ENCODE measurements at regions not wholly inside any gene's neighbourhood (a gene's known extent, or its start where the extent isn't known, plus 50 kb on each side); places are given as distances from the start of the nearest gene placed in this dataset.

DNA sequence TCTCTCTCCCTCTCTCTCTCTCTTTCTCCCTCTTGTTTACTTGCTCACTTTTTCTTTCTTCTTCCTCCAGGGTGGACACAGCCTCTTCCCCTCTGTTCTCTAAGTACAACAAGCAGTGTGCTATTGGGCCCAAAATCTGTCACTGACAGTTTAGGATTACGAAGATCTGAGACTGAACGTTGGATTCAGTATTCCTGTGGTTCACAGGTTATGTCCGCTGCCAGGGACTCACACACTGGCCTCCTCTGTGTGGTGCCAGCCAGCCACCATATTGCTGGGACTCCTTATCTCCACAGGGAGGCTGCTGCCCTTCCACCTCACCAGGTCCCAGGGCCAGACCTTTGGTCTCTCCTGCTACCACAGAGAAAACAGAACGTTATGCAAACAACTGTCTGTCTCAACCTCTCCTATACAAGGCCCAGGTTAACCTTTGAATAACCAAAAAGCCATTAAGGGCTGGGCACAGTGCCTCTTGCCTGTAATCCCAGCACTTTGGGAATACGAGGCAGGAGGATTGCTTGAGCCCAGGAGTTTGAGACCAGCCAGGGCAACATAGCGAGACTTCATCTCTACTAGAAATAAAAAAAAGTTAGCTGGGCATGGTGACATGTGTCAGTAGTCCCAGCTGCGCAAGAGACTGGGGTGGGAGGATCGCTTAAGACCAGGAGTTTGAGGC, 171.9 kb upstream of the RAB4A start:
- DNase-seq: no peak

DNA sequence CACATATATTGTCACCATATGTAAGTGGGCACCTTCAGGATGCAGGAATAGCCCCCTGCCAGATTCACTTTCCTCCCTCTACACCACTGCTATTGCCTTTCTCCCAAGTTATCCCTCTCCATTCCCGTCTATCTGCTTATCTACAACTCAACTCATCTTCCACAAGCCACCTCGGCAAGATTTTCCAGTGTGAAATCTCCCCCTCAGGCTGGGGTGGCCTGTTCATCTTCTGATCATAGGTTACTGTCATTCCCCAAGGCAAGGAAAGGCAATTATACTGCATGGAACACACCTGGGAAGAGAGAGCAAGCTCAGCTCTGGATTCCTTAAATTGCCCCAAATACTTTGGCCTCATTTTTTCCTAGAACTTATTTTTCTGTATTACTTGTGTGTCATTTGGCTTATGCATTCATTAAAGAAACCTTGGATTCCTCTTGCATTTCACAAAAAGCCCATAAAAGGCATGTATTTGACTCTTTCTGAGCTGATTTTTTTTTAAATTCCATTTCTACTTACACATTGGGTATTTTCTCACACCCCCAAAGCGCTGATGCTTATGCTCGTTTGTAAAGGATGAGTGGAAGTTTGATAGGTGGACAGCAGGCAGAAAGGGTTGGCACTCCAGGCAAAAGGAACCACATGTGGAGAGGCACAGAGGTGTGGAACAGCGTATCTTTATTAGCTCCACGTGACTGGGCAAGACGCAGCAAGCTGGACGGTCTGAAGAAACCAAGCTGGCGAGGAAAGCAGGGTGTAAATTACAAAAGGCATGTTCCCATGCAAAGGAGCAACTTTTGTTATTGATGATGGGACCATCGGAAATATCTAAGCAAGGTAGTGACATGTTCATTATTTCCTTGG, 169.7 kb upstream of the RAB4A start:
- no peak for DNase-seq

DNA sequence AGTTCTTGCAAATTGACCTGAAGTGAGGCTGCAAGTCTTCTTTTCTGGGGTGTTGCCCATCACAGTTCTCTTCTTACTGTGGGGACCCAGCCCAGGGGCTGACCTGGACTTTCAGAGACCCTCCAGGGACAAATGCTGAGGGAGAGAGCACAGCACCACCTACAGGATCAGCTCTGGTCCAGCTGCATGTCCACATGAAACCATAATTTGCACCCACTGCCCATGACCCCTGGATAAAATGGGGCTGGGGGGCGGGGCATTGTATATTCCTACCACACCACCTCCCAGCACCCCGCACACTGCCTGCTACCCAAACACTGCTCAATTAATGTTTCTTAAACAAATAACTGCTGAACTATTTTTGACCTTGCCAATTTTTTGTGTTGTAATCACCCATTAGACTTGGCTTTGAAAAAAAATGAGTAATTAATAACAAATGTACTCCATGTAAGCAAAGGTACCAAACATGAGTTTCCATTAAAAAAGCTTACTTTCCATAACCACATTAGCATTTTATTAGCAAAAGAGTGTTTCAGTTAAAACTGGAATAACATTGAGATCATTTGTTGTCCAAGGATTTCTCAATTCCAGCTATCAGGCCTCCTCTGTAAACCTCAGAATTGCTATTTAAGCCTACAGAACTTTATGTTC, 168.0 kb upstream of the RAB4A start:
- no peak for DNase-seq

- DNase-seq: no peak
Observed at GRCh38 chr1:229104654-229105053, 166.3 kb upstream of the RAB4A start.

DNA sequence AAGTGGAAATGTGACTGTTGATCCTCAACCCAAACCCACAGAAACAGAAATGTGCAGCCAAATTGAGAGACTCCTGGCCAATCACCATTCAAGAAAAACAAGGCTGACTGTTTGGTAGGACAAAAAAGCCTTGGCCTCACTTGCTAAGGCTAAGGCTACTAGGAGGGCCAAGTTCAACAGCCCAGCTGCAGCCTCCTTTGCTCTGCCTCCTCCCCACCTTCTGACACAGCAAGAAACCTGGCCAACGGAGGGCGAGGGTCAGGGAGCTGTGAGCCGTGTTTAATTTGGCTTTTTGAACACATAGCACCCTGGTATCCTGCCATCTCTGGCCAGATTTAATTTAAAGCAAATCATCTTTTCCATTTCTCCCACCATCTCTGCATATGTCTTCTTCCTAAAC, 165.8 kb upstream of the RAB4A start:
- no peak for DNase-seq

DNA sequence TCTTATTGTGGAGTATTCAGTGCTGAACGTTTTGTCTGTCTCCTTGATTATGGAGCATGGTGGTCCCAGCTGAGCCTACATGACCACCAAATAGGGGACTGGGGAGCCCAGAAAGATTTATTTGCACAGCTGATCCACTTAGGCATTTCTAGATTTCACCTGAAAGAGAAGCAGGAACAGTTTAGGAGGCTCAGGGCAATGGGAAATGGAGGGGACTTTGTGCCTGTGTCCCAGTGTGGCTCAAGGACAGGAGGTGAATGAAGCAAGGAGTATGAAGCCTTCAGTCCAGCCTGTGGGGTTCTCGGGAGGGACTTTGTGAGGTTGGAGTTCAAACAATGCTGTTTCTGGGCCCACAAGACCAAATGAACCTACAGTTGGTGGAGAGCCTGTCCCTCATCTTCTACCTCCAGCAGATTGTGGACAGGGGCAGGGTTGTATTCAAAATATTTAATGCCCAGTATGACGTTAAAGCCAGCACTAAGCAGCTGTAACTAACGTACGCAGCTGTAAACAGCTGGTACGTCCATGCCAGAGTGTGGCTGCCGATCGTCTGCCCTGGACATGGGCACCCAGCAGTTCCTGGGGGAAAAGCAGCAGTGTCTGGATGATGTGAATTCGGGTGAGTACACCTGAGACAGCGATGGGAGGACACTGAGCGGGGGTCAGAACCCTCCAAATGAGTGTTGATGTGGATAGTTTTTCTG, 164.9 kb upstream of the RAB4A start:
- DNase-seq: no peak

- DNase-seq: no peak
Observed at GRCh38 chr1:229106526-229107125, 164.3 kb upstream of the RAB4A start.

- no peak for DNase-seq
Observed at GRCh38 chr1:229107304-229107815, 163.6 kb upstream of the RAB4A start.

- DNase-seq: no peak
Observed at GRCh38 chr1:229107972-229108371, 162.9 kb upstream of the RAB4A start.

GRCh38 chr1:229108598-229109201, 162.2 kb upstream of the RAB4A start:
- no peak for DNase-seq

GRCh38 chr1:229109320-229109761, 161.6 kb upstream of the RAB4A start:
- no peak for DNase-seq

- DNase-seq: no peak
Observed at GRCh38 chr1:229110986-229111385, 159.9 kb upstream of the RAB4A start.

DNA sequence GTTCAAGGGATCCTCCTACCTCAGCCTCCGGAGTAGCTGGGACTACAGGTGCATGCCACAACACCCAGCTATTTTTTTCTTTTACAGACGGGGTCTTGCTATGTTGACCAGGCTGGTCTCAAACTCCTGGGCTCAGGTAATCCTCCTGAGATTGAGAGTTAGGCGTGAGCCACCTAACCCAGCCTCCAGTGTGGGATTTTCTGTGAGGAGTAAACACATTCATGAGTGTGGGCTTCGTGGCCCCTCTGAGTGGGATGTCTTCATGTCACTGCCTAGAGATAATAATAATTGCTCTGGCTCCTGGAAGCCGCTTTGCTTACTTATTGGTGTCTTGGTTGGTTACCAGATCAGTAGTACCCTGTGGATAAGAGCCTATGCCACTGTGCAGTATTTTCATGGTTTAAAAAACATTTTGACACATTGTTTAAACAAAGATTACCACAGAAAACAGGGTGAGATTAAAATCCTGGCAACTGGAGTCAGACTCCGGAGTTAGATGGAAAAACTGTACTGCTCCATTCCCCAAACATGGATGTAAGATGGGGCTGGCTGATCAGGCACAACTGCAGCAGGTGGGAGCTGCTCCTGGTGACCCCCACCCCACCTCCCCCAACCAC, 159.1 kb upstream of the RAB4A start:
- DNase-seq: peak; percentile 31

GRCh38 chr1:229112832-229113548, 157.9 kb upstream of the RAB4A start:
- DNase-seq: no peak

GRCh38 chr1:229114315-229114714, 156.6 kb upstream of the RAB4A start:
- no peak for DNase-seq

DNA sequence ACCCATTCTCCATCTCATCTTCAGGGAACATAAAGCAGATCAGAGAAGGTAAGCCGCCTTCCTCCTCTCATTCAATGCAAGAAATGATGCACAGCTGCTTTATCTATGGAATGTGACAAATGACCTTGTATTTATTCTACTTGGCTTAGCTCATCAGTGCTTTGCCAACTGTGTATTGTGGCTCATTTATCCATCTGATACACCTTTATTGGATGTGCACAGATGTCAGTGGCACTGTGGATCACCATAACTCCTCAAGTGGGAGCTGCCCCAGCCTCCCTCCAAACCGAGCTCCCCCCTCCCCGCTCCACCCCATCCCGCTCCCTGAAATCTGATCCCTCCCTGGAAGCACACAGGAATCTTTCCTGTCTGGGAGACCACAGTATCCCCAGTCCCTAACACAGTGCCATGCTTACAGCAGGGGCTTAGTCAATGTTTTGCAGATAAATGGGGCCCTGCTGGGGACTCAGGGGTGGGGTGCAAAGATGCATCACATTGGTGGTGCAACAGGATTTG, 156.0 kb upstream of the RAB4A start:
- no peak for DNase-seq

DNA sequence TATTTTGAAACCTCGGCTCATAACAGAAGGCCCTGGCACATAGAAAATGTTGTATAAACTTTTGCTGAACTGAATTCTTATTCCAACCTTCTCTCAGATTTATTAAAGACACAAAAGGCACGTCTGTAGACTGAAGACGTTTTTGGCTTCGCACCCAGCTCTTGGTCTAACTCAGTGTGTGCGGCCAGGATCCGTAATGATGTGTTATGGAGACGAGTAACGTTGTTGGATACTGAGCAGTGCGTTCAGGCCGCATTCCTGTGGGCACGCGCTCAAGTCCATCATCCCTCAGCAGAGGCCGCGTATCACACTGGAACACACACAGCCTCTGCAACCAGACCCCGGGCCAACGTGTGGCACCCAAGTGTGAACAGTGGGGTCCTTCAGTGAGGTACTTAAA, 154.8 kb upstream of the RAB4A start:
- DNase-seq: no peak

DNA sequence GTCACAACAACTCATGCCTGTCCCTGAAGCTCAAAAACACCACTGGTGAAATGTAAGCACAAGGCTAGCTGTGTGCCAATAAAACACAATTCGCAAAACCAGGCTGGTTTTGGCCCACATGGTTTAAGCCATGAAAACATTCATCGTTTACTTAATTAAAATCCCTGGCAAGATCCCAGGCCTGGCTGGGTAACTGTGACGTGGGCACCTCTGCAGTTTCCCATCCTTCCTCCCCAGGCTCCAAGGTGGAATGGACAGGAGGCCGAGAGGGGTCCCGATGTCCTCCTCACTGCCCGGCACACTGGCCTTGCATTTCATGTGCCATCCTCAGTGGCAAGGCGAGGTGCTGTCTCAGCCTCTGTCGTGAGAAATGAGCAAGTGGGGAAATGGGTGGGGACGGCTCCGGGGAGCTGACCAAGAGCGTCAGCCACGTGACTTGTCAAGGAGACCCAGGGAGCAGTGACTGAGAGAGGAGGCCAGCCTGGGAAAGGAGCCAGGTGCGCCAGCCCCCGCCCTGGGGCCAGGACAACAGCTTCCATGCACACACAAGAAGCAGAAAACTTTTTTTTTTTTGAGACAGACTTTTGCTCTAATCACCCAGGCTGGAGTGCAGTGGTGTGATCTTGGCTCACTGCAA, 153.1 kb upstream of the RAB4A start:
- DNase-seq: peak; percentile 80

- DNase-seq: no peak
Observed at GRCh38 chr1:229118477-229119061, 152.3 kb upstream of the RAB4A start.

- DNase-seq: no peak
Observed at GRCh38 chr1:229119161-229119560, 151.8 kb upstream of the RAB4A start.
